ENCODE measurements at regions not wholly inside any gene's neighbourhood (a gene's known extent, or its start where the extent isn't known, plus 50 kb on each side); places are given as distances from the start of the nearest gene placed in this dataset.

DNA sequence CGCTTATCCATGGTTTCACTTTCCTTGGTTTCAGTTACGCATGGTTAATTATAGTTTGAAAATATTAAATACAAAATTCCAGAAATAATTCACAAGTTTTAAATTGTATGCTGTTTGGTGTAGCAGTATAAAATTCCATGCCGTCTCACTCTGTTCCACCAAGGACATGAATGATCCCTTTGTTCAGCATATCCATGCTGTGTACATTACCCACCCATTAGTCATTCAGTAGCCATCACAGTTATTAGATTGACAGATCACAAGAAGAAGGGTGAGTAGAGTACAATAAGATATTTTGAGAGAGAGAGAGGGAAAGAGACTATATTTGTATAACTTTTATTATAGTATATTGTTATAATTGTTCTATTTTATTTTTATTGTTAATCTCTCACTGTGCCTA, 535.5 kb downstream of the SQOR start:
- TF ChIP-seq, protein P1, sequence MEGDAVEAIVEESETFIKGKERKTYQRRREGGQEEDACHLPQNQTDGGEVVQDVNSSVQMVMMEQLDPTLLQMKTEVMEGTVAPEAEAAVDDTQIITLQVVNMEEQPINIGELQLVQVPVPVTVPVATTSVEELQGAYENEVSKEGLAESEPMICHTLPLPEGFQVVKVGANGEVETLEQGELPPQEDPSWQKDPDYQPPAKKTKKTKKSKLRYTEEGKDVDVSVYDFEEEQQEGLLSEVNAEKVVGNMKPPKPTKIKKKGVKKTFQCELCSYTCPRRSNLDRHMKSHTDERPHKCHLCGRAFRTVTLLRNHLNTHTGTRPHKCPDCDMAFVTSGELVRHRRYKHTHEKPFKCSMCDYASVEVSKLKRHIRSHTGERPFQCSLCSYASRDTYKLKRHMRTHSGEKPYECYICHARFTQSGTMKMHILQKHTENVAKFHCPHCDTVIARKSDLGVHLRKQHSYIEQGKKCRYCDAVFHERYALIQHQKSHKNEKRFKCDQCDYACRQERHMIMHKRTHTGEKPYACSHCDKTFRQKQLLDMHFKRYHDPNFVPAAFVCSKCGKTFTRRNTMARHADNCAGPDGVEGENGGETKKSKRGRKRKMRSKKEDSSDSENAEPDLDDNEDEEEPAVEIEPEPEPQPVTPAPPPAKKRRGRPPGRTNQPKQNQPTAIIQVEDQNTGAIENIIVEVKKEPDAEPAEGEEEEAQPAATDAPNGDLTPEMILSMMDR (IDR thresholded peaks at IDR 0.05) = no peak
- TF ChIP-seq POLR2A (IDR thresholded peaks at IDR 0.05) = no peak

Measured in adrenal gland (tissue), 5 donors.